CD4-positive, alpha-beta T cell treated with Interleukin-6 for 4 hours (primary cell): ENCODE measurements at regions not wholly inside any gene's neighbourhood (a gene's known extent, or its start where the extent isn't known, plus 50 kb on each side); places are given as distances from the start of the nearest gene placed in this dataset.
"Not testable (repeated sequence)": the region's sequence is repeated elsewhere in the genome, so short reads cannot be mapped to it uniquely, and the experiment has no call there.

Experiments
- DNase-seq: peaks from one replicate; pipeline ENCODE4 v3.0.0-alpha.2; 2020; ENCODE audit warnings: mixed read lengths

DNA sequence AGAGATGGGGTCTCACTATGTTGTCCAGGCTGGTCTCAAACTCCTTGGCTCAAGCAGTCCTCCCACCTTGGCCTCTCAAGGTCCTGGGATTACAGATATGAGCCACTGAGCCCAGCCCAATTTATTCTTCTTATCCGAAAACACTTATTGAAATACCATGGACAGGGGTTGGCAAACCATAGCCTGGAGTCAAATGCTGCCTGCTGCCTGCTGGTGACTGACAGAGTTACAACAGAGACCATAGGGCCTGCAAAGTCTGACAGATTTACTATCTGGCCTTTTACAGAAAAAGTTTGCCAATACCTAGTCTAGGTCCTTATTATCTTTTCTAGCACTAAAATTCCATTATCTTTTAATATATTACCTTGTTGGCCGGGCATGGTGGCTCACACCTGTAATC, 87.1 kb upstream of the ZNF281 start:
- no peak for DNase-seq

DNA sequence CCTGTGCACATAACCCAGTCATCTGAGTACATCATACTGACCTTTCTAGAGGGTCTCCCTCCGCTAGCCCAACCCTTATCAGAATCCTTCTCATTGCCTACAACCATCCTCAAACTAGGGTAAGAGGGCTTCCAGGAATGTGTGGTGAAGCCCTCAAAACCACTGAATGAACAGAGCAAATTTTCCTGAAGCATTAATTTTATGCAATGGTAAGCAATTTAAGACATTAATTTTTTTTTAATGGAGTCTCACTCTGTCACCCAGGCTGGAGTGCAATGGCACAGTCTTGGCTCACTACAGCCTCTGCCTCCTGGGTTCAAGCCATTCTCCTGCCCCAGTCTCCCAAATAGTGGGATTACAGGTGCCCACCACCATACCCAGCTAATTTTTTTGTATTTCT, 86.1 kb upstream of the ZNF281 start:
- no peak for DNase-seq

DNA sequence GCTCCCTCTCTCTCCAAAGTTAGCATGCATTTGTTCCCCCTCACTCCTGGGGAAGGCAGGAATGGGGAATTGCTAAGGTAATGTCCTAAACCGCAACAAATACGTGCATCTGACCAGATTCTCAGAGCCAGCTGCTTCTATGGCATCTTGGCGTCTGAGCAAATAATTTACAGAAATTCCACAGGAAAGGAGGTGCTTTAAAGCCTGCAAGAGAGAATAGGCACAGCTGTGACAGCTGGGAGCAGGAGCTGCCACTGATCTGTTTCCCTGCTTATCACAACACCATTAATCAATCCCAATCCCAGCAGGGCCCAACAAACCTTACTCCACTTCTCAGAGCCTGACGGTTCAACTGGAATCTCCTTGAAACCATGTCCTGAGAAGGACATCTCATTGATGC, 83.5 kb upstream of the ZNF281 start:
- DNase-seq, result no peak

DNA sequence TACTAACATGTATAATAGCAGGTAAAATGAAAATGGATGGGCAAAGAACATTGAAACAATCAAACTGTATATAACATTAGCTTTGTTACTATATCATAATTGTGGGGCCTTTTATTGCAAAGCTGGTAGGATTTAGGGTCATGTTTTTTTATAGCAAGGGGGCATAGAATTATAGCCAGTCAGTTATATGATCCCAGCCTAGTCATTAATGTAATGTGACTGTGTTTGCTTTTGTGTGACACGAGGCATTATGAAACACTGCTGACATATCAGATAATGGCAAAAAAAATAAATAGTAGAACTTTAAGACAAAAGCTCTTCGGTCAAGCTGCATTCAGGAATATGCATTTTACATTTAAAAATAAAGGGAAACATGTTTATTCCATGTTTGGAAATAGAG, 81.3 kb upstream of the ZNF281 start:
- no peak for DNase-seq

DNA sequence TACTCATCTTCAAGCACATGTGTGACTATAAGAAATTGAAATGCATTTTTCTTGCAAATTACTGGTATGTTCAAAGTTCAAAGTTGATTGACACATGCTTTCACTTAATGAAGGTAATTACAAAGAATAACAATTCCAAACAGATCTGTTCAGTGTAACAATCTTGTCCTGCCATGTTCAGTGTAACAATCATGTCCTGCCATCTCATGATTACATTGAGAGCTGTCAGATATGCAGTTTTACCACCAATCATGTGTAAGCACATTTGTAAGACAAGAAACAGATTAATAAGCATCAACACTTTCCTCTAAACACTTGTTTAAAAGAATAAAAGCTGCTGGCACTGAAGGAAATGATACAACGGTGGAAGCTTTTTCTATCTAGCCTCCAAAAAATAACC, 80.3 kb upstream of the ZNF281 start:
- no peak for DNase-seq

DNA sequence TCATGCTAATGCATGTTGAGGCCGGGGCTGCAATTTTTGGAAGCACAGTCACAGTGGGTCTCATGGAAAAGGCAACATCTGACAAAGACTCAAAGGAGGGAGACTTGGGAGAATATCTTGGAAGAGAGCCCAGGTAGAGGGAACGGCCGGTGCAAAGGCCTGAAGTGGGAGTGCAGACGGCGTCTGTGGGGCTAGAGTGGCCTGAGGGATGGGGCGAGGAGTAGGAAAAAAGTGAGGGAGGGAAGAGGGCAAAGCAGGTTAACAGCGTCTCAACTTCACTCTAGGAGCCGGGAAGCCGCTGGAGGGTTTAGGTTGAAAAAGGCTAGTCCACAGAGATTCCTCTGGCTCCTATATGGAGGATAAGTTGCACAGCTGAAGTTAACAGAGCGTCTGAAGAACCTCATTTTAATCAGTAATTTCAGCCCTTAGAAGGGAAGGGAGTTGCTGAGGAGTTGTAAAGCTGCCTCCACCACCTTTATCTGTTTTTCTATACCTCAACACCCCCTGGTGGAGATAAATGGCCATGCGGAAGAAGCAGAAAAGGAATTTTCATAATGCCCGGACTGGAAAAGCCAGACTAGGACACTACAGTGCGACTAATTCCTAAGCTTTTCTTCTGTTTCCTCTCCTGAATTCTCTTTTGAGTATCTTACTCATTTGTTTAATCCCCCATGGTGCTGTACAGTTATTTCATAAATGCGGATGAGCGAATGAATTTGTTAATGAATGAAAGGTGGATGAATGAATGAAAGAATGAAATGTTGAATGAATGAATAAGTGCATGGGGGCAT, 78.7 kb upstream of the ZNF281 start:
- peak; percentile 52 for DNase-seq

DNA sequence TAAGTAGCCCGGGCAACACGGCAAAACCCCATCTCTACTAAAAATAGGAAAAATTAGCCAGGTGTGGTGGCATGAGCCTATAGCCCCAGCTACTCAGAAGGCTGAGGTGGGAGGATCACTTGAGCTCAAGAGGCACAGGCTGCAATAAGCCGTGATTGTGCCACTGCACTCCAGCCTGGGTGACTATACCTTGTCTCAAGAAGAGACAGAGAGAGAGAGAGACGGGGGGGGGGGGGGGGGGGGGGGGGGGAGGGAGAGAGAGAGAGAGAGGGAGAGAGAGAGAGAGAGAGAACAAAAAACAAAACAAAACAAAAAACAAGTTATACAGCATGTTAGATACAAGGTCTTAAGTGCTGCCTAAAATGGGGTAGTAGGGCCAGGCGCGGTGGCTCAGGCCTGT, 77.8 kb upstream of the ZNF281 start:
- no peak for DNase-seq

DNA sequence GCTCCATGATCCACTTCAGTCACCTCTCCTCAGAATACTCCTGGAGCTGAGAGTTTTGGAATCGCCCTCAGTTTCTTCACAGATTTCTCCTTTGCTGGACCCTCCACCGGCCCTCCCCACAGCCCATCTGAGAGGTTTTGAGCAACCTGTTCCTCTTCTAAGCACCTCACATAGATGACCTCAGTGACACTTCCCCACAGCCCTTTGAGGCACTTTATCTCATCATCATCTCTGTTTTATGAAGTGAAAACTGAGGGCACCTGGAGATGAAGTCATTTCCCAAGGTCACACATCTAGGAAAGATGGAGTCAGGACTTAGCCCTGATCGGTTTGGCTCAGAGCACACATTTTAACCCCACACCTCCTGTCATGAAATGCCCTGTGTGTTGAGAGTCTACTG, 76.8 kb upstream of the ZNF281 start:
- no peak for DNase-seq

DNA sequence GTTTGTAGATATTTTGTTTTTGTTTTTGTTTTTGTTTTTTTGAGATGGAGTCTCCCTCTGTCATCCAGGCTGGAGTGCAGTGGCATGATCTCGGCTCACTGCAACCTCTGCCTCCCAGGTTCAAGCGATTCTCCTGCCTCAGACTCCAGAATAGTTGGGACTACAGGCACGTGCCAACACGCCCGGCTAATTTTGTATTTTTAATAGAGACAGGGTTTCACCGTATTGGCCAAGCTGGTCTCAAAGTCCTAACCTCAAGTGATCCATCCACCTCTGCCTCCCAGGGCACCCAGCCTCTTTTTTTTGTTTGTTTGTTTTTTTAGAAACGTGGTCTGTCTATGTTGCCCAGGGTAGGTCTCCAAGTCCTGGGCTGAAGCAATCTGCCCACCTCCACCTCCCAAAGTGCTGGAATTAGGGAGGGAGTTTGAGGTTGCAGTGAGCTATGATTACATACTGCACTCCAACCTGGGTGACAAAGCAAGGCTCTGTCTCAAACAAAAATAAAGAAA, 74.7 kb upstream of the ZNF281 start:
- not testable (repeated sequence) for DNase-seq

DNA sequence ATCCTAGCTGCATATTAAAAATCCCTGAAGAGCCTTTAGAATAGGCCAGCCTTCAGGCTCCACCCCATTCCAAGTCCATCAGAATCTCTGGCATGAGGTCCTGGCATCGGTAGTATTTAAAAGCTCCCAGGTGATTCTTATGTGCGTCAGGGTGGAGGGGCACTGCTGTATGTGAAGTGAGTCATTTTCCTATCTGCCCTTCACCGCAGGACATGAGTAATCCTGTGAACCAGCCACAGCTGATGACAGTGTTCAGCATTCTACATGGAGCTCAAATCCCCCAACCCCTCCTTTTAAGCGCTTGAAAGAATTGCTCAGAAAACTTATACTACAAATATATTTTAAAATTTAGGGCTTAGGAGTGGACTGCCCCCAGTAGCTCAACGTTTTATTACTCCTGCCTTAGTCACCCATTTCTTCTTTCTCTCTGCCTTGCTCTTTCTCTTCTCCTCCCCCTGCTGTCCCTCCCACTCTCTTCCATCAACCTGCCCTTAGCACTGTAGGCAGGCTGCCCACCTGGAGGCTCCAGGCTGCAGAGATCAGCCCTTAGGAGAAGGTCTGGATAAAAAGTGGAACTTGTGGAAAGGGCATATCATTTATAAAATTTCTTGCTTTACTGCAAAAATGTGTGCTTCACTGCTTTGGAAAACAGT, 73.8 kb upstream of the ZNF281 start:
- DNase-seq, result peak; percentile 37

DNA sequence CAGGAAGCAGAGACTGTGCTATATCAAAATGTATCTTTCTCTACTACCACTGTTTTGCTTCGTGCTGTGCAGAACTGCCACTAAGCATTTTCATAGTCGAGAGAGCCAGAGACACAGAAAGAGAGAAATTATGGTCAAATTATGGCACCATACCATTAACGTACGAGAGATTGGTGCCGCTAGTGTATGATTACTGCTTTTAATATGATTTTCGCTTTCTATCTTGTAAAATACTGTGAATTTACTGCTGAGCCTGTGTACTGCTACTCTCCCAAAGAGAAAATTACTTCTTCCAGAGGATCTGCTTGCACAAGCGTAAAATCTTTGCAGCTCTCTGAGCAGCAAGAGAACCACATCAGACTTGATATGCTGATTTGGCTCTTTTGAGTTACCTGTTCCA, 71.1 kb upstream of the ZNF281 start:
- DNase-seq, result no peak

DNA sequence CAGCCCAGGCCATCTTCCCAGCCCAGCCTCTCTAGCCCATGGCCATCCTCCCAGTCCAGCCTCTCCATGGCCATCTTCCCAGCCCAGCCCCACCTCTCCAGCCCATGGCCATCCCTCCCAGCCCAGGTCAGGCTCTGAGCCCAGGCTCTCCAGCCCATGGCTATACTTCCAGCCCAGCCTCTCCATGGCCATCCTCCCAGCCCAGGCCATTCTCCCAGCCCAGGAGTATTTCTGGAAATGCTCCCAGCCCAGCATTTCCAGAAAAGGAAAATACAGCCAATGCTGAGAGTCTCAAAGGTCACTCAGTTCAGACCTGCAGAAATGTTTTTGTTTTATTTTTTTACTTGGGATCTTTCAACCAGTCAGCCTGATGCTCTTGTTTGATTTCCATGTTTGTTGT, 70.0 kb upstream of the ZNF281 start:
- DNase-seq, result no peak

DNA sequence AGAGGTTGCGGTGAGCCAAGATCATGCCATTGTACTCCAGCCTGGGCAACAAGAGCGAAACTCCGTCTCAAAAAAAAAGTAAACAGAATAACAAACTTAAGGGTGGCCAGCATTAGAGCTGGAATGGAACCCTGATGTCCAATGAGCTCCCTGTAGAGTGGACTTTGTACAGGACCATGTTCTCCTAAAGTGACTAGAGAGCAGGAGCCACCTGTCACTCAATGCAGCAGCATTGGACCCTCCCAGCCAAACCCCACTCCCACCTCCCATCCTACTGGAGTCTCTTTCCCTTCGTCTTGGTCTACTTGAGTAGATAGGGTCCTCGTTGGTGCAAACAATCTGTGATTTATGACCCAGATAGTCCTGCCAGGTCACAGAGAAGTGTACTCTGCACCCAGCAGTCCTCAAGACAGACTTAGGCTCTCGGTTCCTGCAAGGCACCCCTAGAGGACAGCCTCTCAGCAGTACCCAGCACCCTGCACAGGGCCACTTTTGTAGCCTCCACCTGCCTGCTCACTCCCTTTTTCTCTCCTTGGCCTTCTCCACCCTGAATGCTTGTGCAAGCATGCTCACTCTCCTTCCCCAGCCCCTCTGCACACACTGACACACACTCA, 69.2 kb upstream of the ZNF281 start:
- no peak for DNase-seq

DNA sequence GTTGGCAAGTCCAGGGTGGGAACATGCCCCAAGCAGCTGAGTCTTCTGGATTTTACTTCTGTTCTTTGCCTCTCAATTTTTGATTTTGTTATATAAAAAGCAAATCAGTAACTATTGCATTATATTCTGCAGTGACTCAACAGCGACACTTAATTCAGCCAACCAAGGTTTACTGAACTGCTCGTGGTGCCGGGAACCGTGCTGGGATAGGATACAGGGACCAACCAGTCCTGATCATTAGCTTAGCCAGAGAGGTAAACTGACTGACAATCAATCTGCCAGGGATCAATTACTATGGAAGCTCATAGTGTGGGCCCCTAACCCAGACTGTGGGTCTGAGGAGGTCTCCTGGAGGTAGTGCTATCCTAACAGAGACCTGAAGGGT, 68.4 kb upstream of the ZNF281 start:
- no peak for DNase-seq

DNA sequence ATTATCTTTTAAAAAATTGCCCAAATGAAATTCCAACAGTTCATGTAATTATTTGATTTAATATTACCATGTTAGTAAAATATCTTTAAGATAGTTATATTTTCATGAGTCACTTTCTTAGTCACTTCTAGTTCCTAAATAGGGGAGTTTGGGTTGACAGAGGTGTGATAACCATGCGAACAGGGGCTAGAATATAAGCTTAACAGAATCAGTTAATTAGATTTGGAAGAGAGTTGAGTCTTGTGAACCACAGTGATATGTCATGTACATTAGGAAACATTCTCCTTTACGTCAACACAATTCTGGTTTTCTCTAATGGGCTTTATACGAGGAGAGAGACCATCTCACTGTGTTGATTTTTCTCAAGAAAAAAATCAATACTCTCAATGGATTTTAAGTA, 64.8 kb upstream of the ZNF281 start:
- no peak for DNase-seq

DNA sequence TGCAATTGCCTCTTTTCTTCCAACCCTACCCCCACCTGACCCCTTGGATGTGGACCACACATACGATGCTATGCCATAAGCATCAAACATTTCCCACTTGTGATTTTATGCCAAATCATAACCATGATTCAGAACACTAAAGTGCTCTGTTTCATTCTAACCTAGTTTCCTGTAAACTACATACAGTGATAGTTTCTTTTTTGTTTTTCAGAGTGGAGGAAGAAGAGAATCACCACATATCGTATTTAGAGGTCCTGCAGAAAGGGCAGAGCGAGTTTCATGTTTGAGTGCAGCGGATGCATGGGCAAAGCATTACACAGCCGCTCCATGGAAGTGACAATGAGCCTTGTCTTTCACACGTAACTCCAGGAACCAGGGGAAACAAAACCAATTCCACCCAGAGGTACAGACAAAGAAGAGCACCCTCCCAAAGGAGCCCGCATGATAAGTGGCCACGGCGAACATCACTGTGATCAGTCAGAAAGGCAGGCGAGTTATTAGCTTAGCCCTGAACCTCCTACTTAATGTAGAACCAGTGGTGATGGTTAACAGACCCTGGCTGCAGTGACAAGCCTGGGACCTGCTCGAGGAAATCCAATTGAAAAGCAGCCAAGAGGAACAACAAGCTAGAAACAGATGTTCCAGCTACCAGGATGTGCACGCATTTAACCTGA, 64.0 kb upstream of the ZNF281 start:
- no peak for DNase-seq

DNA sequence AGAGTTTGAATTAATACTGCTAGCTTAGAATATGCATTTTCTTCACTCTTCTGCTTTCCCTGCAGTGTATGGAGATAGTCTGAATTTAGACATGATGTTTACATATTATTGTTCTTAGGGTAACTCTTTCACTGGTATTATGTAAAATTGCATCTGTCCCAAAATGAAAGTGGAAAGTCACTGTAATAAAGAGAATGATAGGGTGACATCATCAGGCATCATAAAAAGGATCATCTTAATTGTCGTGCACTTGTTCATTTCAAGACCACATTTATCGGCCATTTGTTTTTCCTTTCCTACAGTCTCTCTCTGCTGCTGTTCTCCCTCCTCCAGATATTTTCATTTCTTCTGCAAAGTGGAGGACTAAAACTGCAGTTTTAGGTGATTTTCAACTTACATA, 61.9 kb upstream of the ZNF281 start:
- DNase-seq, result no peak

DNA sequence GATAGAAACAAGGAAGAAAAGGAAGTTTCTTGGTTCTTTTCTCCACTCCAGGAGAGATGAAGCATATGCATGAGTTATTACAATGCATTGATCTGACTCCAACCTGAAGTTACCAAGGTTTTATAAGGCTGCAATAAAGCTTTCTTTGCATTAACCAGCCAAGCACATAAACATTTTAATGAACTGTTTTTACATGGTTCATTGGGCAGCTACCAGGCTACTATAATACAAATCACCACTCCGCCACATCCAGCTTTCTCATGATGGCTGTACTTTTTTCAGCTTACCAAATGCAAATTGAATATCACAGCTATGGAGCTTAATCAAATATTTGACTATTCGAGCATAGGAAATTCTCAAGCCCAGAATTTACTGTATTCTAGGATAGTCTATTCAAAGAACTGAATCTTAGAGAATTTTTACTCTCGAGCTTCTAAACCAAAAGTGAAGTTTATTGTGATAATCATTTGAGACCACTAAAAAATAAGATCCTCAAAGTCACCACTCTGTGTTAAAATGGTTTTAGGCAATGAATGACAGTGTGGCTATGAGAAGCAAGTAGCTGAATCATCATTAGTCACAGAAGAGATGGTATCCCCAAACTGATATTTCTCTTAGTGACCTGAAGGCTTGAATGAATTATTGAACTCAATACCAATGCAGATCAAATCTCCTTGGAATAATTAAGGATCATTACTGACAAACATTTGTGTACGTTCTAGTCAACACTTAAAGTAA, 58.6 kb upstream of the ZNF281 start:
- DNase-seq, result no peak

DNA sequence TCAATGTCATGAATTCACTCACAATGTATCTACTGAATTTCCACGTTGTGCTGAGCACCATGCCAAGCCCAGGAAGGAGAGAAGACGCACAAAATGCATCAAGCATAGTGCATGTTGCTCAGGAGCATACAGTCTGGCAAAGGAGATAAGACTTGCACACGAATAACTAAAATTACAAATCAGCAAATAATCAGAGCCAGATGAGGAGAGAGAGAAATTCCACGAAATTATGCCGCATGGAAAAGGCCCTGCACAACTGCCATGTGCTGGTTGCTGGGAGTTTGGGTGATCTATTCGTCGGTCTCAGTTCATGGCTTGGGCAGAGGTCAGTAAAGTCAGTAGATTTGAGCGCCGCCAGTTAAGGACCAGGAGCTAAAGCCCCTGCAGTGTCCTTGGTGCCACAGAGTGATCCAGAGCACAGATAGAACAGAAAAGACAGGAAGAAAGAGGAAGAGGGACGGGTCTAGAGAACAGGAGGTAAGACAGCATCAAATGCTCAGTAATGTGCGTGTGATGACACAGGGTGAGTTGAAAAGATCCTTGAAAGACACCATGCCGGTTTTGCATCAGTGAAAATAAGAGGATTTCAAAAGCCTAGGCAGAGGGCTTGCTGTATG, 55.1 kb upstream of the ZNF281 start:
- no peak for DNase-seq
